ENCODE measurements at regions not wholly inside any gene's neighbourhood (a gene's known extent, or its start where the extent isn't known, plus 50 kb on each side); places are given as distances from the start of the nearest gene placed in this dataset.
A peak's percentile ranks its signal among the peaks of the same experiment; 100 is the strongest.

GRCh38 chr2:44107086-44107740 lies 61.5 kb upstream of the PPM1B start:
- ChIA-PET POLR2A (ENCODE audit: partially characterized antibody) (interaction anchor here (0.6 kb wide), 1 partner anchor 15 kb away, joined by 3 read pairs; no protein-coding TSS in a partner anchor), CTCF (ENCODE audit: partially characterized antibody) (interaction anchor here (0.5 to 1.3 kb wide), 3 partner anchors 19 to 103 kb away, joined by 3 read pairs; no protein-coding TSS in a partner anchor)
- Histone ChIP-seq H3K14ac (ENCODE audit: insufficient read length) (no peak overlapping the region), H3K9ac (replicated peaks in 1 of 4; ENCODE audit: extremely low read depth in 1 of 4, low read depth in 3 of 4, low read length in 3 of 4) (no peak overlapping the region), H2BK15ac (ENCODE audit: low read length) (no peak overlapping the region), H3K27ac (ENCODE audit: low read depth, low read length) (no peak overlapping the region), H3K79me2 (ENCODE audit: control insufficient read depth in 1 of 2, insufficient read depth in 2 of 2, low read length in 2 of 2) (no peaks in the 10 kb centered on the region), H3K4ac (replicated peaks; ENCODE audit: insufficient read length, low read depth, low read length) (no peak overlapping the region), H4K91ac (replicated peaks; ENCODE audit: insufficient read length, low read length) (no peak overlapping the region), H2AFZ (ENCODE audit: low read length) (0 out of 2 replicates have a peak overlapping the region, but pooled peaks have one; percentile 40), H4K5ac (ENCODE audit: insufficient read length, low read depth, low read length) (no peak overlapping the region), H2BK5ac (ENCODE audit: low read depth, low read length) (no peak overlapping the region), H3K4me3 (ENCODE audit: extremely low read depth in 1 of 4, insufficient read depth in 2 of 4, low read depth in 3 of 4, low read length in 4 of 4) (no peak overlapping the region), H4K20me1 (replicated peaks in 1 of 2; ENCODE audit: control insufficient read depth in 1 of 2, insufficient read depth in 2 of 2, low read length in 2 of 2) (no peaks in the 10 kb centered on the region), H2BK12ac (ENCODE audit: low read depth, low read length) (no peak overlapping the region; the same call in 1 of the 2 replicates), H2BK120ac (replicated peaks; ENCODE audit: low read depth, low read length) (no peak overlapping the region), H3K18ac (ENCODE audit: extremely low read depth, low read length) (no peak overlapping the region), H3K27me3 (replicated peaks in 1 of 4; ENCODE audit: control insufficient read depth in 3 of 4, extremely low read depth in 1 of 4, insufficient read depth in 3 of 4, low read length in 3 of 4) (no peaks in the 10 kb centered on the region), H3K23me2 (ENCODE audit: low read depth, low read length) (no peaks in the 10 kb centered on the region; the same call in 1 of the 2 replicates), H3K4me1 (replicated peaks in 1 of 4; ENCODE audit: control insufficient read depth in 3 of 4, insufficient read depth in 4 of 4, low read length in 3 of 4) (peaks cover 0 to 3% (median 1%) of the 10 kb centered on the region in 4 experiments; a peak in 2 of 7 replicates), H2BK20ac (ENCODE audit: low read length) (no peak overlapping the region), H4K8ac (ENCODE audit: extremely low read depth, insufficient read depth, low read length) (no peak overlapping the region), H3K36me3 (ENCODE audit: control insufficient read depth in 2 of 4, insufficient read depth in 4 of 4, low read length in 3 of 4) (no peaks in the 10 kb centered on the region), H3K4me2 (ENCODE audit: insufficient read depth in 1 of 2, low read depth in 2 of 2, low read length in 2 of 2) (no peak overlapping the region), H3K56ac (replicated peaks; ENCODE audit: insufficient read length, low read depth, low read length) (no peak overlapping the region), H2AK5ac (ENCODE audit: low read depth, low read length) (no peak overlapping the region), H3K9me3 (ENCODE audit: insufficient read depth in 2 of 2, low read depth in 1 of 2, low read length in 1 of 2) (no peaks in the 10 kb centered on the region), H3K23ac (ENCODE audit: insufficient read length) (no peak overlapping the region), H3K79me1 (ENCODE audit: low read depth, low read length) (no peaks in the 10 kb centered on the region)
- WGBS, 2 experiments (ENCODE audit: extremely low coverage in 1 of 2, insufficient coverage in 1 of 2, insufficient read length in 1 of 2, insufficient replicate concordance in 2 of 2, low coverage in 1 of 2, low lambda C conversion rate in 2 of 2, missing lambda C conversion rate in 1 of 2) = 84% methylated on average over 5 of the region's 5 CpGs; no CpG with 5 or more reads in 1 of the 2 experiments
- DNase-seq (ENCODE audit: low read depth in 1 of 2, low spot score in 2 of 2) = no peak
- no peak for FAIRE-seq
- TF ChIP-seq TCF12 (IDR thresholded peaks at IDR 0.05; ENCODE audit: low read depth, low read length) (no peak), TBP (IDR thresholded peaks at IDR 0.05; ENCODE audit: low read depth, low read length) (no peak), SUZ12 (IDR thresholded peaks at IDR 0.05; ENCODE audit: low read length) (no peak), CBX5 (IDR thresholded peaks at IDR 0.05; ENCODE audit: low read depth, low read length) (no peak), SAP30 (IDR thresholded peaks at IDR 0.05; ENCODE audit: insufficient read depth, insufficient replicate concordance, low read length) (no peak), POLR2AphosphoS5 (IDR thresholded peaks at IDR 0.05; ENCODE audit: low read depth, low read length) (no peak), ATF3 (IDR thresholded peaks at IDR 0.05; ENCODE audit: insufficient read depth, low read depth, low read length) (no peak), SRF (IDR thresholded peaks at IDR 0.05; ENCODE audit: low read depth, low read length) (no peak), USF2 (IDR thresholded peaks at IDR 0.05; ENCODE audit: low read length) (no peak), TEAD4 (IDR thresholded peaks at IDR 0.05; ENCODE audit: low read depth, low read length) (no peak), BCL11A (IDR thresholded peaks at IDR 0.05; ENCODE audit: low read depth in 2 of 2, low read length in 2 of 2) (no peak), YY1 (IDR thresholded peaks at IDR 0.05; ENCODE audit: low read depth, low read length) (no peak)
